Panc1 (cell line): ENCODE measurements at regions not wholly inside any gene's neighbourhood (a gene's known extent, or its start where the extent isn't known, plus 50 kb on each side); places are given as distances from the start of the nearest gene placed in this dataset.

Experiments
- ATAC-seq: fragments of 200-7000 bp; cut with Tn5 transposase; 2 replicates; pipeline ENCODE4 v1.9.1; 2020; ENCODE audit warnings: mild to moderate bottlenecking, moderate library complexity
- BruUV-seq: library from RNA; stranded (reverse); fragments of 400-500 nt; replicated peaks from 2 replicates; lab custom pipeline; 2021; lab: Mats Ljungman, UMichigan
- CTCF ChIA-PET: fragments of 300-600 bp; sonication (Branson Sonifier 250); formaldehyde crosslinking; loops from one replicate; lab custom pipeline; 2022; ENCODE audit warnings: antibody characterized with exemption; lab: Charles Lee
- POLR2A ChIA-PET: fragments of 300-600 bp; sonication (Branson Sonifier 250); formaldehyde crosslinking; loops from one replicate; lab custom pipeline; 2022; ENCODE audit warnings: antibody characterized with exemption; lab: Charles Lee
- DNase-seq: peaks from one replicate; pipeline ENCODE4 v3.0.0-alpha.2; 2010; ENCODE audit warnings: low read depth, low spot score
- H3K27ac ChIP-seq: 2 replicates; pipeline ENCODE4 v1.5.1; 2011; ENCODE audit warnings: mild to moderate bottlenecking, low read length, inconsistent platforms
- H3K27me3 ChIP-seq: fragments of 200-500 bp; sonication (Bioruptor generic); 2 replicates; pipeline ENCODE4 v1.6.0; 2014; ENCODE audit warnings: low read length, inconsistent platforms; ENCODE audit not compliant: control insufficient read depth, insufficient read depth
- H3K36me3 ChIP-seq: fragments of 200-500 bp; sonication (Bioruptor generic); 2 replicates; pipeline ENCODE4 v1.5.1; 2014; ENCODE audit warnings: inconsistent platforms, mild to moderate bottlenecking, low read length, moderate library complexity; ENCODE audit not compliant: control insufficient read depth, insufficient read depth
- H3K4me1 ChIP-seq: 2 replicates; pipeline ENCODE4 v1.5.1; 2011; ENCODE audit warnings: inconsistent platforms, mild to moderate bottlenecking, low read length, moderate library complexity; ENCODE audit not compliant: control insufficient read depth, insufficient read depth
- H3K4me3 ChIP-seq, 2 experiments: 2 replicates each; pipeline ENCODE4 v1.5.1; 2011 to 2012; ENCODE audit warnings: low read depth in 2 of 2, low read length in 2 of 2, mild to moderate bottlenecking in 2 of 2, inconsistent platforms in 1 of 2, moderate library complexity in 1 of 2
- H3K9me3 ChIP-seq: fragments of 200-500 bp; sonication (Bioruptor generic); 2 replicates; pipeline ENCODE4 v1.5.1; 2014; ENCODE audit warnings: low read depth, mild to moderate bottlenecking, inconsistent platforms, low read length, moderate library complexity; ENCODE audit not compliant: control insufficient read depth, insufficient read depth
- CTCF ChIP-seq: fragments of 450-650 bp; IDR thresholded peaks from 2 replicates; pipeline ENCODE4 v1.5.1; 2017; ENCODE audit warnings: mild to moderate bottlenecking
- POLR2AphosphoS5 ChIP-seq: IDR thresholded peaks from 2 replicates; pipeline ENCODE4 v1.6.1; 2012; ENCODE audit warnings: mild to moderate bottlenecking, low read depth, low read length, moderate library complexity
- REST ChIP-seq, 2 experiments: IDR thresholded peaks; 2 replicates each; pipeline ENCODE4 v1.6.1; 2011 to 2012; ENCODE audit warnings: low read depth in 2 of 2, control low read depth in 1 of 2, low read length in 1 of 2, mild to moderate bottlenecking in 1 of 2, moderate library complexity in 1 of 2; ENCODE audit not compliant: insufficient read depth in 1 of 2
- SIN3A ChIP-seq: IDR thresholded peaks from 2 replicates; pipeline ENCODE4 v1.6.1; 2012; ENCODE audit warnings: low read depth, mild to moderate bottlenecking, low read length, moderate library complexity, borderline replicate concordance; ENCODE audit not compliant: insufficient read depth
- TCF7L2 ChIP-seq: IDR thresholded peaks from 2 replicates; pipeline ENCODE4 v1.6.1; 2011; ENCODE audit warnings: mild to moderate bottlenecking, low read depth, low read length, inconsistent platforms
- in situ Hi-C: cut with HindIII; loops from 2 replicates; pipeline ENCODE4 v1.10.0; 2016; ENCODE audit warnings: low sequenced_read_pairs, low pct_unique_long_range_greater_than_20kb
- intact Hi-C: fragments of 100-400 bp; cut with micrococcal nuclease; formaldehyde crosslinking; loops from one replicate; pipeline ENCODE4 v1.10.0; 2022; ENCODE audit not compliant: unreplicated experiment

- no peaks in the 10 kb centered on the region for H3K36me3 ChIP-seq
- H3K4me3 ChIP-seq, result no peak overlapping the region
- H3K27ac ChIP-seq, result no peak overlapping the region
- no peak for DNase-seq
- ChIA-PET CTCF (no interaction called here), POLR2A (no interaction called here)
- TF ChIP-seq TCF7L2 (no peak), CTCF (peak; percentile 50)
- H3K4me1 ChIP-seq, result no peaks in the 10 kb centered on the region
- no peaks in the 10 kb centered on the region for H3K27me3 ChIP-seq
- intact Hi-C loops, result no loop called here
- no peaks in the 10 kb centered on the region for H3K9me3 ChIP-seq
- no TSS peak for BruUV-seq
- in situ Hi-C loops, result no loop called here
- ATAC-seq, result no peak
Measured at GRCh38 chr16:51971184-51971583, 575.8 kb downstream of the TOX3 start.

GRCh38 chr16:51968749-51969148 is 578.2 kb downstream of the TOX3 start:
- Histone ChIP-seq H3K4me1 (no peaks in the 10 kb centered on the region), H3K4me3 (no peak overlapping the region), H3K27me3 (no peaks in the 10 kb centered on the region), H3K36me3 (no peaks in the 10 kb centered on the region), H3K9me3 (no peaks in the 10 kb centered on the region), H3K27ac (no peak overlapping the region)
- in situ Hi-C loops, result no loop called here
- ATAC-seq (no peak), DNase-seq (no peak)
- CTCF ChIA-PET, result no interaction called here
- TF ChIP-seq REST (IDR thresholded peaks at IDR 0.05; ENCODE audit: insufficient read depth in 1 of 2, low read depth in 2 of 2, low read length in 1 of 2), result no peak
- no peak for TF ChIP-seq POLR2AphosphoS5
- no peak for TF ChIP-seq CTCF
- TF ChIP-seq SIN3A, result no peak
- TF ChIP-seq TCF7L2, result no peak
- intact Hi-C loops, result no loop called here
- POLR2A ChIA-PET, result no interaction called here
- no TSS peak for BruUV-seq

- intact Hi-C loops, result no loop called here
- no peak for ATAC-seq
Measured at GRCh38 chr16:51967646-51968045, 579.3 kb downstream of the TOX3 start.

More at GRCh38 chr16:51967646-51968045, 579.3 kb downstream of the TOX3 start:
- H3K27me3 ChIP-seq, result no peaks in the 10 kb centered on the region
- no TSS peak for BruUV-seq
- in situ Hi-C loops, result no loop called here
- no peak for DNase-seq
- H3K36me3 ChIP-seq, result no peaks in the 10 kb centered on the region
- CTCF ChIA-PET, result no interaction called here
- no peak for TF ChIP-seq REST (IDR thresholded peaks at IDR 0.05; ENCODE audit: insufficient read depth in 1 of 2, low read depth in 2 of 2, low read length in 1 of 2)
- TF ChIP-seq CTCF, result no peak
- TF ChIP-seq SIN3A, result no peak
- TF ChIP-seq POLR2AphosphoS5, result no peak
- no peak for TF ChIP-seq TCF7L2
- H3K4me1 ChIP-seq, result no peaks in the 10 kb centered on the region
- POLR2A ChIA-PET, result no interaction called here
- H3K4me3 ChIP-seq, result no peak overlapping the region
- H3K27ac ChIP-seq, result no peak overlapping the region
- H3K9me3 ChIP-seq, result no peaks in the 10 kb centered on the region
